ENCODE measurements at regions not wholly inside any gene's neighbourhood (a gene's known extent, or its start where the extent isn't known, plus 50 kb on each side); places are given as distances from the start of the nearest gene placed in this dataset.

DNA sequence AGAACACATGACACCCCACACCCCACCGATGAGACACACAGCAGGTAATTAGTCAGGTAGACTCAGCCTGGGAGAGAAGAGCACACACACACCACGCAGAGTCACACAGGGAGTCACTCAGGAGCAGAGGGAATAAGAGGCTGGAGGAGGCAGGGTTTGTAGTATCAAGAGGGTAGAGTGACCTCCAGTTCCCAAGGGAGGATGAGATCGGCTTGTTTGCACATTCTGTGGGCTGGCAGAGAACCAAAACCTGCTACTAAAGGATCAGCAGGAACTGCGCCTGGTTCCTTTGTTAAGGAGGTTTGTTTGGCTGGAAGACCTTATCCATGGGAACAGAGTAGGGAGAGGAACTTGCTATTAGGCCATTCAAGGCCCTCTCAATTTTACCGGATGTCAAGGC lies 281.4 kb upstream of the SLCO3A1 start:
- ATAC-seq: no peak
- 49 to 55% methylated on average over 3 to 4 of the region's 5 CpGs for WGBS, 2 donors (ENCODE audit: low coverage in 1 of 2)
- Histone ChIP-seq H3K9me3 (no peaks in the 10 kb centered on the region), H3K36me3 (no peaks in the 10 kb centered on the region), H3K4me1 (no peaks in the 10 kb centered on the region), H3K4me3 (no peak overlapping the region), H3K27ac (no peak overlapping the region), H3K27me3 (peaks cover 16% of the 10 kb centered on the region)
- TF ChIP-seq POLR2A (IDR thresholded peaks at IDR 0.05): no peak
- TF ChIP-seq POLR2AphosphoS5 (IDR thresholded peaks at IDR 0.05): no peak
- no peak for TF ChIP-seq EP300 (IDR thresholded peaks at IDR 0.05)
- TF ChIP-seq, protein P1, sequence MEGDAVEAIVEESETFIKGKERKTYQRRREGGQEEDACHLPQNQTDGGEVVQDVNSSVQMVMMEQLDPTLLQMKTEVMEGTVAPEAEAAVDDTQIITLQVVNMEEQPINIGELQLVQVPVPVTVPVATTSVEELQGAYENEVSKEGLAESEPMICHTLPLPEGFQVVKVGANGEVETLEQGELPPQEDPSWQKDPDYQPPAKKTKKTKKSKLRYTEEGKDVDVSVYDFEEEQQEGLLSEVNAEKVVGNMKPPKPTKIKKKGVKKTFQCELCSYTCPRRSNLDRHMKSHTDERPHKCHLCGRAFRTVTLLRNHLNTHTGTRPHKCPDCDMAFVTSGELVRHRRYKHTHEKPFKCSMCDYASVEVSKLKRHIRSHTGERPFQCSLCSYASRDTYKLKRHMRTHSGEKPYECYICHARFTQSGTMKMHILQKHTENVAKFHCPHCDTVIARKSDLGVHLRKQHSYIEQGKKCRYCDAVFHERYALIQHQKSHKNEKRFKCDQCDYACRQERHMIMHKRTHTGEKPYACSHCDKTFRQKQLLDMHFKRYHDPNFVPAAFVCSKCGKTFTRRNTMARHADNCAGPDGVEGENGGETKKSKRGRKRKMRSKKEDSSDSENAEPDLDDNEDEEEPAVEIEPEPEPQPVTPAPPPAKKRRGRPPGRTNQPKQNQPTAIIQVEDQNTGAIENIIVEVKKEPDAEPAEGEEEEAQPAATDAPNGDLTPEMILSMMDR (IDR thresholded peaks at IDR 0.05): no peak

DNA sequence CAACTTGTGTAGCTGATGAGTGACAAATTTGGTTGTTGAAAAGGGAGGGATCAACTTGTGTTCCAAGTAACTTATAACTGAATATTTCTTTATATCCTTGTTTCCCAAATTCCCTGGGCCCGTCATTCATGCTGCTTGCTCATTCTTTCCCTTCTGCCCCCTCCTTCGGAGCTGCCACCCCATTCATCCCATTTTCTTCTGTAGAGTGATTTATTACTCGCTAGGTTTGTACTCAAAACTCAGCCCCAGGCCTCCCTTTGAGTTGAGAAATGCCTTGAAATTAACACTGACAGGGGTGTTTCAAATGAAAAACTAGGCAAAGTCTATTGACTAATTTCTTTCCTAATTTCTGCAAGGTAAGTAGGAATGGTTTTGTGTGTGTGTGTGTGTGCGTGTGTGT lies 277.4 kb upstream of the SLCO3A1 start:
- peaks cover 9% of the 10 kb centered on the region for H3K27me3 ChIP-seq
- no peak overlapping the region for H3K4me3 ChIP-seq
- no peaks in the 10 kb centered on the region for H3K9me3 ChIP-seq
- no peak overlapping the region for H3K27ac ChIP-seq
- no peak for TF ChIP-seq EP300 (IDR thresholded peaks at IDR 0.05)
- 79 to 100% methylated on average over 2 to 4 of the region's 4 CpGs for WGBS, 2 donors (ENCODE audit: low coverage in 1 of 2)
- no peaks in the 10 kb centered on the region for H3K36me3 ChIP-seq
- H3K4me1 ChIP-seq: no peaks in the 10 kb centered on the region
- ATAC-seq: no peak

DNA sequence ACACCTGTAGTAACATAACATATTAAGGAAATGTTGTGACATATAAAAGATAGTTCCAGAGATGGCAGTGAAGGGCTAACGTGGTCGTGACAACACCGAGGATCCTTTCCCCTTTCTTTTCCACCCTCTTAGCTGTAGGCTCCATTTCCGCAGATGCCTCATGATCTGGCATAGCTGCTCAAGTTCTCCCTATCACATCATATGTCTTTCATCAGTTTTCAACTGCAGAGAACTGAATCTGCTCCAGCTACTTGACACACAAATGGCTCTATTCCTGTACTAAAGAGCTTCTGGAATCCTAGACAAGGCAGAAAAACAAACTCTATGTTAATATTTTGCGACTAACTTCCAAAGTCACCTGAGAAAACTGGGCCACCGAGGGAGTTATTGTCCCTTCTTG lies 275.0 kb upstream of the SLCO3A1 start:
- no peak overlapping the region for H3K4me3 ChIP-seq
- no peaks in the 10 kb centered on the region for H3K27me3 ChIP-seq
- no peaks in the 10 kb centered on the region for H3K36me3 ChIP-seq
- ATAC-seq: no peak
- H3K27ac ChIP-seq: no peak overlapping the region
- TF ChIP-seq EP300 (IDR thresholded peaks at IDR 0.05) (no peak), POLR2A (IDR thresholded peaks at IDR 0.05) (no peak), POLR2AphosphoS5 (IDR thresholded peaks at IDR 0.05) (no peak)
- TF ChIP-seq, protein P1 (IDR thresholded peaks at IDR 0.05): no peak
- no peaks in the 10 kb centered on the region for H3K4me1 ChIP-seq
- 50 to 64% methylated on average over 5 to 6 of the region's 6 CpGs for WGBS, 2 donors (ENCODE audit: low coverage in 1 of 2)
- no peaks in the 10 kb centered on the region for H3K9me3 ChIP-seq

DNA sequence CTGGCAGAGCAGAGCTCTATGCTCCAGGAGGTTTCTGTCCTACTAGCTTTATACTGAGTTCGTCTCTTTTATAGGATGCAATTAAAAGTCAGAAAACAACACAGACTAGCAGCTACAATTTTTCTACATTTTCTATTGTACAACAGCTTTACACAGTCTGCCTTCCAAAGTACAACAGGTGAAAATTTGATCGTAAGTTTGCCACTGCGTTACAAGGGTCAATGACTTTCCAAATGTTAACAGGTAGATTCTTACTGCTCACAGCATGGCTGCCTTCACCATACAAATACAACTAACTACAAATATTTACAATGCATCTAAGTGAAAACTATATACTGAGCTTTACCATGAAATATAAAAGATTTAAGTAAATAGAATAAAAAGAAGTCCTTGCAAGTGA lies 268.6 kb upstream of the SLCO3A1 start:
- Histone ChIP-seq H3K9me3 (no peaks in the 10 kb centered on the region), H3K27ac (no peak overlapping the region), H3K27me3 (peaks cover 16% of the 10 kb centered on the region), H3K4me1 (no peaks in the 10 kb centered on the region), H3K4me3 (no peak overlapping the region), H3K36me3 (no peaks in the 10 kb centered on the region)
- 88 to 94% methylated on average over 3 of the region's 3 CpGs for WGBS, 2 donors (ENCODE audit: low coverage in 1 of 2)
- TF ChIP-seq, protein P1 (IDR thresholded peaks at IDR 0.05): no peak
- no peak for TF ChIP-seq EP300 (IDR thresholded peaks at IDR 0.05)
- TF ChIP-seq POLR2AphosphoS5 (IDR thresholded peaks at IDR 0.05): no peak
- no peak for TF ChIP-seq POLR2A (IDR thresholded peaks at IDR 0.05)
- no peak for ATAC-seq

DNA sequence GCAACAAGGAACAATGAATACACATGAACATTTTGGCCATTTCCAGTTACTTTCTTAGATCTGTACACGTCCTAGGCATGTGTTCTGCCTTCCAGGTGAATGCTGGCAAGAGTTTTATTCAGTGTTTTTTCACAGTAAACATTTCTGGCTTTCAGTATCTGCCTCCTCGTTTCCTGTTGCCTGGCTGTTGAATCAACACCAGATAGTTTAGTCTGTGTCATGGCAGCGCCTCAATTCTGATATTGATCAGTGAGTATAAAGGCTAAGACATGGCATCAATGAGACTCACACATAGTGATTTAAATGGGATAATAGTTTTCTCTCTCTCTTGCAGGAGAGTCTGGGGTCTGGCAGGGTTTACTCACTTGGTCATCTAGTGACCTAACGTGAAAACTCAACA lies 266.9 kb upstream of the SLCO3A1 start:
- no peaks in the 10 kb centered on the region for H3K9me3 ChIP-seq
- WGBS, 2 donors (ENCODE audit: low coverage in 1 of 2): 57 to 67% methylated on average over 3 to 4 of the region's 4 CpGs
- H3K36me3 ChIP-seq: no peaks in the 10 kb centered on the region
- no peak overlapping the region for H3K27ac ChIP-seq
- H3K27me3 ChIP-seq: peaks cover 16% of the 10 kb centered on the region
- no peak for ATAC-seq
- TF ChIP-seq, protein P1 (IDR thresholded peaks at IDR 0.05): no peak
- TF ChIP-seq POLR2A (IDR thresholded peaks at IDR 0.05): no peak
- TF ChIP-seq EP300 (IDR thresholded peaks at IDR 0.05): no peak
- no peak for TF ChIP-seq POLR2AphosphoS5 (IDR thresholded peaks at IDR 0.05)
- no peak overlapping the region for H3K4me3 ChIP-seq
- H3K4me1 ChIP-seq: no peaks in the 10 kb centered on the region

All from gastroesophageal sphincter (tissue), 4 donors.